NCI-H1417 treated with DMSO at 0.1 percent for 48 hours (cell line): ENCODE measurements at regions not wholly inside any gene's neighbourhood (a gene's known extent, or its start where the extent isn't known, plus 50 kb on each side); places are given as distances from the start of the nearest gene placed in this dataset.
"Not testable (repeated sequence)": the region's sequence is repeated elsewhere in the genome, so short reads cannot be mapped to it uniquely, and the experiment has no call there.

Experiments used
- DNase-seq: peaks from one replicate; lab custom pipeline; 2025; lab: John Stamatoyannopoulos, UW

DNA sequence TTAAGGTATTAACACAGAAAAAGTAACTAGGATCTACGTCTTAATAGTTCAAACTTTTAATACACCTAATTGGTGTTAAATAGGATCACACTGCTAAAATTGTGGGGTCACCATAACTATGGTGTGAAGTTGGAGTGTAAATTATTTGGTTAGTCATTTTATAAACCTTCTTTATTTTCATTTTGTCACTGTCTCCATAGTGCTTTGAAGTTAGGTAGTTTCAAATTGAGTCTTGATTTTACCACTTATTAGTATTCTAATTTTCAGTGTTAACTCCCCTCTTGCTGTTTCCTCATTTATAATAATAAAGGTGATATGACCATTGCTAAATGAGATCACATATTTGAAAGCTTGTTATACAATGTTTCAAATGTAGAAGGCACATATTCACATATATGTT, 738.1 kb upstream of the CHRM3 start:
- no peak for DNase-seq

DNA sequence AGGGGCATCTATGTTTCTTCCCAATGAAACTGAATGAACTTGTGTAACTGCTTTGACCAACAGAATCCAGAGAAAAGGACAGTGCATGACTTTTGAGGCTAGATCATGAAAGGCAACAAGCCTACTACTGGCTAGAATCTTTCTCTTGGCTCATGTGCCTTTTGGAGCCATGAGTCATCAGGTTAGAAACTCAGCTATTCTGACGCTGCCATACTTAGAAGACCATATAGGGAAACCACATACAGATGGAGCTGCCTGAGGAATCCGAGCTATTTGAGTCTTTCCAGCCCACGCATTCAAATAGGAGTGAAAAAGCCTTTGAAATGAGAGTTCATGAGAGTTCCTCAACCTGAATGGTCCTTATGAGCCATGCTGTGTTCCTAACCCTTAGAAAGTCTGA, 738.5 kb upstream of the CHRM3 start:
- DNase-seq, result no peak

DNA sequence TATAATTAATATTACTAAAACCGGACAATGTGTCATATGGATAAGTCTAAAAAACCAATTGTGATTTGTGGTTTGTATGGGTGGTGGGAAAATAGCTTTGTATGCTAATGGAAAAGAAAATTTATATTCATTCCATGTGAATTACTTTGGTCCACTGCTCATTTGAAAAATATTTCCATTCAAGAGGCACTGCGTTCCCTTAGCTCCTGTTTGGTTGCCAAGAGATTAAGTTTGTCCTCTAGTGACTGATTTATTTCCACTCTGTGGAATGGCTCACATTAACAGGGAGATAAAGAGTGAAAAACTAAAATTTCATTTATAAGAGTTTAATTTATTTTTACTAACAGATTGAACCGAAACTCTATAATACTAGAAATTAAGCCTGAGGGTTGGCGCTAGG, 744.1 kb upstream of the CHRM3 start:
- no peak for DNase-seq

DNA sequence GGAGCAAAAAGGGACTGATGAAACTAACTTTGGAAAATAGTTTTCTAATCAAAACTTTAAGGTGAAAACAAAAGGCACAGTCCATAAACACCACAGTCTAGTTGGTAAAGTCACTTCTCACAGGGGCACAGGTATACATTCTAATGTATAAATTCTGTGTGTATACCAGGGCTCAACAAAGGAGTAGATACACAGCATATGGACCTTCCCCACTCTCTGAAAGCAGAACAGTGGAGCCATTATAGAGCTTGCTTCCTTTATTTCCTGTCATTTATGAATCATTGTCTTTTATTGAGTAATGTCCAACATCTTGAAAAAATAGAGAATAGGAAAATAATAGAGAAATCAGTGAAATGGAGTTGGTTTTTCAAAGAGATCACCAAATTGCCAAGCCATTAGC, 746.5 kb upstream of the CHRM3 start:
- no peak for DNase-seq

DNA sequence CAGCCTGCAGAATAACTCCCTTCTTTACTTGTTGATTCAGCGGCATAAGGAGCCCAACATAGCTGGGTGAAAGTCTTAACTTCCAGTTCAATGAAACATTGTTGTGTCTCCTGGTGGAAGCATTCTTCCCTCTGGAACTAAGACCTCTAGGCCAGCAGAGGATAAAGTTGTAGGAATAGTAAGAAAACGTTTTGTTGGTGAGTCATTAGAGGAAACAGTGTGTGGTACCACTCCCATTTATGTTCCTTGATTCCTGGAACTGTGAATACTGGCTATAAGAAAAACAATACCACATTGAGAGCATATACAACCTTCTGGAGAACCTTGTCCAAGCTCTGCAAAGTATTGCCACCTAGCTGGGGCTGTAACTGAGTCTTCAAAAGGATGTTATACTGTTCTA, 737.4 kb upstream of the ZP4 start:
- no peak for DNase-seq

DNA sequence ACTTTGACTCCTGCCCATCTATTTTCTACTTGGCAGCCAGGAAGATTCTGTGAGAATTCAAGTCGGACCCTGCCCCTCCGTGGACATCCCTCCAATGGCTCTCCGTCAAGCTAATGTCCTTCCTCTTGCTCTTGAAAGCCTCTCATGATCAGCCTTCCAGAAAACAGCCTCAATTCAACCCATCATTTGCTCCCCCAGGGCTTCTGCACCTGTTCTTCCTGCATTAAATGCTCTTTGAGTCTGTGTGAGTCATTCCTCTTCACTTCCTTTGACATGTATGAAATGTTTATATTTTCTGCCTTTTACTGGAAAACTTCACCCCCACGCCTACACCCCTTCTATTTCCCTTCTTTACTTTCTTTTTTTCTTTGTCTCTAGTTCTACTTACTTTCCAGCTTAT, 734.1 kb upstream of the ZP4 start:
- DNase-seq, result no peak

DNA sequence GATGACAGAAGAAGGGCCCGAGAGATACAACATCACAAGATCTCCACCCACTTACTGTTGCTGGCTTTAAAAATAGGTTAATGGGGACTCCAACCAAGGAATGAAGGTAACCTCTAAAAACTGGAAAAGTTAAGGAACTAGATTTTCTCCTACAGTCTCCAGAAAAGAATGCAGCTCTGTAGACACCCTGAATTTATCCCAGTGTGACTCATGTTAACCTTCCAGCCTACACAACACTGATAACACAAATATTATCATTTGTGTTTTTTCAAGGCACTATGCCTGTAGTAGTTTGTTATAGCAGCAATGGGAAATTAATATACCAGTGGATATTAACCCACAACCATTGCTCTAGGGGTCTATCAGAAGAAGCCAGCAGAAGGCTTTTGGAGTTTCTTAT, 730.7 kb upstream of the ZP4 start:
- DNase-seq, result no peak

DNA sequence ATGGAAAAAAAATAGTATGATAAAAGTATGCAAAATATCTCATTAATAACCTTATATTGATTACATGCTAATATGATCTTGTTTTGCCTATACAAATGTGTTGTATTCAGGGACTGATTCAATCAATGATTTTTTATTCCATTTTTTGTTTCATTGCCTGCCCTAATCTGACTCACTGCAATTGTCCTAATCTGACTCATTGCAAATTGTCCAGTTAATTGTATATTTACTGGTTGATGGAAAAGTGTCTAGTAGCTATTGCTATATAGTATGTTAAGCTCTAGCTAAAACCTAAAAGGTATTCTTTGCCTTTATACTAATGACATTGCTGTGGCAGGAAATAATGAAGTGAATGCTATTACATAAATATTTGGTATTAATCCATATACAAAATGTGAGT, 728.9 kb upstream of the ZP4 start:
- DNase-seq, result no peak

DNA sequence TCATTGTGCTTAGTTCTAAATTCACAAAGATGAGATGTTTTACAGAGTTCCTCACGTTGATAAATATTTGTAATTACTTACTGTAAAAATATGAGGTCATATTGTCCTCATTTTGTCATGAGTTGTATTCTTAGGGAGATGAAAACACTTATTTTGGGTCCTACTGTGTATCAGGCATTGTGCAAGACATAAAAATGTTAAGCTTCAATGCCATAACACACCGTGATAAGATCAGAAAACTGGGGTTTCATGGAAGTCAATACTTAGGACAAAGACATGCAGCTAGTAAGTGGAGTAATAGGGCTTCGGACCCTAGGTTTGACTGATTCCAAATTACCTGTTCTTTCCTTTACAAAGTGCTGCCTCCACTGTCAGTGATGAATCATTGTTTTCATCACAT, 720.7 kb upstream of the ZP4 start:
- no peak for DNase-seq

DNA sequence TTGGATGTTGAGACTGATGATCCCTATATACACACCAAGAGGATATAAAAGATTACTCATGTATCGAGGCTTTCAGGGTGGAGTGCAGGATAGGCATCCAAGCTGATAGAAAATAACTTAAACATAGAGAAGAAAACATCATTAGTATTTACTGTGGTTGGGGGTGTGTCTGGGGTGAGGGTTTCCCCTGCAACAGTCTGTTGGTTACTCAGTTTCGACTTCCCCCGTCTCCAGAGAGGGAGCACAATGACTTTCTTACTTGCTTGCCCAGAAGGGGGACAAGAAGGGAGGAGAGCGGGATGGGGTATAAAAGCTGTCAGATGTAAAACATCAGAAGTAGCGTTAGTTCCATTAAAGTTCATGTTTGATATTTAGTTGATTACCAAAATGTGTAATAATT, 717.4 kb upstream of the ZP4 start:
- DNase-seq, result no peak

DNA sequence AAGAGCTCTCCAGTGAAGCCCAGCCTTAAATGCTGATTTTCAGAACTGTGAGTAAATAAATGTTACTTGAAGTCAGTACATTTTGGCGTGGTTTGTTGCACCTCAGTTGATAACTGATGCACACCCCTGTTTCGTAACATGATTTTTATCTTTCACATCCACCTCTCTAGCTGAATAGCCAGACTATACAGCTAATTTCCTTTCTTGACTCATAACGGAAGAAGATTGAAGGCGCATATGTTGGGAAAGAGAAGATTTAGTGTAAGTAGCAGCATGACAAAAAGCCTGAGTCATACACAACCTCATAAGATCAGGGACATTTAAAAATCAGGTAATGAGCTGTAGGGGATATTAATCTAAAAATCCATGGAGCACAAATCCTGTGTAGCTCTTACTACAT, 716.2 kb upstream of the ZP4 start:
- DNase-seq, result no peak

DNA sequence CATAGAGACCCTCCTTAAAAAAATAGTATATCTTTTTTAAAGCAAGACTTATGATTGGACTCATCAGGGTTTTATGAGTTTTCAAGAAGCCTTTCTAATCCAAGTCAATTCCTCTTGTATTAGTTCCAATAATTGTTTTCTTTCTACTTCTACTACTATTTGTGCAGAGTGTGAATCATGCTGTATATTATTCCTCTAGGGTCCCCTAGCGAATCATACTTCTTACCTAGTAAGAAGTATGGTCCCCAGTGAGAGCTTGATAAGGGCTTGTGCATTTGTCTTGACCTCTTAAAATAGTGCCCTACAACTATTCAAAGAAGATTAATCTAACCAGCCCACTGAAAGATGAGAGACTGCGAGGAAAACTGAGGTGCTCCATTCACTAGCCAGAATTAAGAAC, 715.7 kb upstream of the ZP4 start:
- DNase-seq, result no peak

DNA sequence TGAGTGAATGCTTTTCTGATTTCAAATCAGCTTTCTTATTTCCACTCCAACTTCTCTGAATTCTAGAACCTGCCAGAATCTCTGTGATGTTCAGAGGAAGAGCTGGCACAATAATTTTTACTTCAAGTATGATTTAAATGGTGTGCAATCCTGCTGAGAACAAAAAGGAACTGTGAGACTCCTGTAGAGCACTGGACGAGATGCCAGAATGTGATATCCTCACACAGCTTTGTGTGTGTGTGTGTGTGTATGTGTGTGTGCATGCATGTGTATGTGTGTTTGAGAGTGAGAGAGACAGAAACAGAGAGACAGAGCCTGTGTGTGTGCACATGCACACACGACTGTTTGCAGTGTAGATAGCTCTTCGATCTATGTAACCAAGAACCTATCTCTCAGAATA, 713.6 kb upstream of the ZP4 start:
- no peak for DNase-seq

DNA sequence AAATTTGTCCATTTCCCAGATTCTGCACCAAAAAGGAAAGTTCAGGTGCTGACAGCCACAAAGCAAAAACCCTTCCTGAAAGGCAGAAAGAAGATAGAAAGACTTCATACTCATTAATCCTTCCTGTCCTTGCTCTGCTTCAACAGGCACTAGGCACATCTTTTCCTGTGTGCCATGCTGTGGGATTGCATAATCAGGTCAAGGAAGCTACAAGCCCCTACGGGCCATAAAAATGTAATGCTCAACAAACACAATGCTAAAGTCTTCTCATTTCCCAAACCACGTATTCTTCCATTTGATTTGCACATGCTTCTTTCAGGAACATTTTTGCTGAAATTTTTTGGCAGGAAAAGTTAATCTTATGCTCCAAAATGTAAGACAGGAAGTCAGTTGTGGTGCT, 710.9 kb upstream of the ZP4 start:
- DNase-seq, result not testable (repeated sequence)

DNA sequence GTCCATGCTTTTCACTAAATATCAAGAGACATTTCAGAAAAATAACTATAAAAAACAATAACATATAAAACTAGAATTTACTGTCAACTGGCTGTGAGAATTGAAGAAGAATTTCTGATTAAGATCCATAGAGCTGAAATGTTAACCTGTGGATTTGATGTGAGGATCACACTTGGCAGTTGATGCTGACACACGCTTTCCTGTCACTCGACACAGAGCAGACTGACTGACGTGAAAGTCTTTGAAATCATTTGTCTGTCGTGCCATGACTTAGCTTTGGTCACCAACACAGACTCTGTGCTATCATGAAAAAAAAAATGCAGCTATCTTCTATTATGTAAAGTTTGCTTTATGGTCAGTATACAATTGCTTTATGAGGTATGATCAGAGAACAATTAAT, 706.0 kb upstream of the ZP4 start:
- DNase-seq, result no peak

DNA sequence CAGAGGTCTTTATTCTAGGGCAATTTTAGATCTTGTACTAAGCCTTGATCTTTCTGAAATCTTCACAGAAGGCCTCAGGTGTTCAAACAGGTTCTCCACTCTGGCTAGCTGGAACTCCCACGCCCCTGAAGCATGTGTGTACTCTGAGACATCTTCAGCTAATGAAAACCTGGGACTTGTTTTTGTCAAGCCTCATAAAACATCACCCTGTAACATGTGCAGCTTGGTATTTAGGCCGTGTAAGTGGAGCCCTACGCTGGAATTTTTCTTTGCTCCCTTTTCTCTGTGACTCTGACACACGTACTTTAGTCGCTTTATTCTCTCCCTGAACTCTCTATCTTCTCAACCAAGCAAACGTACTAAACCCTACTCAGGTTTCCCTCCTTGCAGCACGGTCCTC, 701.9 kb upstream of the ZP4 start:
- DNase-seq, result no peak

DNA sequence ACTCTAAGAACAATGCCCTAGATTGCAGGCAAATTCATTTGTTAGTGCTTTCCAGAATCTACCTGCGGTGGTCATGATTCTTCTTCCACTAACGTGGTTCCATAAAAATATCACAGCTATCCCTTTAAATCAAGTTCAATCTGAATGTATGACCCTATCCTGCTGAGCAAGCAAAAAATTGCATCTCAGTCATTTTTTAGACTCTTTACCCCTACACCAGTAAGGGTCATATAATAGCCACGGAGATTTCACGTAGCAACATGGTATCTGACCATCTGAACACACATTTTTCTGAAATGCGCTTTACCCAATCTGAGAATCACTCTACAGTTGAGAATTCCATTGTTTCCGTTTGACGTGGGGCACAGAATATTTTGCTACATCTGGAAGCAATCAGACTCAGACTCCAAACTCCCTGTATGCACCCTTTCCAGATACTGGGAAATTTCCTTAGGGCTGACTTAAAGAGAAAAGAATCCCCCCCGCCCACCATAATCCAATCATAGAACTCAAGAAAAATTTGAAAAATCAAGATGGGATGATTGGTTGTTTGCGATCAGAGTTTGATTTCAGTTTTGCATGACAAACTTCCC, 699.2 kb upstream of the ZP4 start:
- no peak for DNase-seq

DNA sequence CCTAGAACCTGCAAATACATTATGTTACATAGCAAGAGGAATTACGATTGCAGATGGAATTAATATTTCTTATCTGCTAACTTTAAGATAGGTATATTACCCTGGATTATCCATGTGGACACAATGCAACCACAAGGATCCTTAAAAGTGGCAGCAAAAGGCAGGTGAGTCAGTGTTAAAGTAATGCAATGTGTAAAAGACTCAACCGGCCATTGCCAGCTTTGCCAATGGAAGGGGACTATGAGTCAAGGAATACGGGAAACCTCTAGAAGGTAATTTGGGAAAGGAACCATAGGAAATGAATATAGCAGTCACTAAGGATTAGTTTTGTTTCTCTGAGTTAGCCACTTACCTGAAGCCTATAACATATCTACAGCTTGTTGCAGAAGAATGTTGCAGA, 692.1 kb upstream of the ZP4 start:
- DNase-seq, result no peak

DNA sequence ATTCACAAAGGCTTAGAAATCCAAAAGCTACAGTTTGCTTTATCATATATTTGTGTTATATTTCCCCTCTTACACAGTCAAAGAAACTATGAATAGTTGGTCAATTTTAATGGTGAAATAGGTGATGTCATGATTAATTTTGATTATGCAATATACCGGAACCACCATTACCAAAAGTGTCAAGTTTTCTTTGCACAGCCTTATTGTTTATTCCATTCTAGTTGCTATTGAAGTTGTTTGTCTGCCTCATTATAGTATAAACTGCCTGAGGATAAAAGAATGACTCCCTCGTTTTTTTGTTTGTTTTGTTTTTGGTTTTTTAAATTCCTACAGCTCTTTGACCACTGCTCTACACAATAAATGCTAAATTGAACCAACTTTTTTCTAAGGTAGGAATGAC, 690.6 kb upstream of the ZP4 start:
- no peak for DNase-seq

DNA sequence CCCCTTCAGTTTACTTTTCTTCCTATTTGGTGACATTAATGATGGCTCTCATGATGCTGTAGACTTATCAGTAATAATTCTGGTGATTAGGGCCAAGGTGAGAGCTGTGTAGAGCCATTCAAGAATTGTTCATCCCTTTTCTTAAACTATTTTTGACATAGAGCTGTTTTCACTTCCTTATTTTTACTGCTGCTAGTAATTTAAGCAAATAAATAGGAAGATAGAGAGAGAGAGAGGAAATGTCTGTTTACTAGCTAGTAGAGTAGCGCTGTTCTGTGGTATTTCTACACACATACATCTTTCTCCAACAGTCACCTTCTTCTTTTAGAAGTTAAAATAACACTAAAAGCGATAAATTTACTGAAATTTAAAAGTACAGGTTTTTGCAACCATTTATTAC, 678.0 kb upstream of the ZP4 start:
- DNase-seq, result no peak

DNA sequence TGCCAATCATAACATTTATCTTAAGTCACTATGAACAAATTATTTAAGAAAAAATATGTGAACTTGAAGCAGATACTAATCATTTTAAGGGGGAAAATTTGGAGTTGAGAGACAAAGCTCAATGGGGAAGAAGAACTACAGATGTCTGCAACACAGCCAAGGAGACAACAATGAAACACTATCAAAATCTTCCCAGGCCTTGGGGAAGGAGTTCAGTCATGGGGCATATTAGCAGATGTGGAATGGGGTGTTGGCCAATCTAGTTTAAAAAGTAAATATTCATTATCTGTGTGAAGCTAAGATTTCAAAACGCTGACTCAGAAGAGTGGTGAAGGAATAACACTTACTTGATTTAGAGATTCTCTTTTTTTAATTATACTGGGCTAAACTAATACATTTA, 671.6 kb upstream of the ZP4 start:
- no peak for DNase-seq

DNA sequence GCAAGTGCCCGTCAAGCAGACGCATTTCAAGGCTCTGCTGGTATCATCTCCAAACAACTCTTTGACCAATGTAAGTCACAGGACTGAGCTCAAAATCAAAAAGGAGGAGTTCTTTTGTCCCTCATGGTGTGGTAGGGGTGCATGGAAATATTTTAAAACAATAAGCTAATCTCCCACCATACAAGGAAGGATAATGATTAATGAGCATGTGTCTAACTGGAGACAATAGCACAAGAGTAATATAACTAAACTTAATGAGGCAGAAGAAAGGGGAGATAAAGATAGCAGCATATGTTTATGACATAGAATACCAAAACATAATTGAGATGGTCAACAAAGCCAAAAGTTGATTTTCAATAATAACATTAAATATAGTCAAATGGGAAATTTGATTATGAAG, 668.0 kb upstream of the ZP4 start:
- no peak for DNase-seq

DNA sequence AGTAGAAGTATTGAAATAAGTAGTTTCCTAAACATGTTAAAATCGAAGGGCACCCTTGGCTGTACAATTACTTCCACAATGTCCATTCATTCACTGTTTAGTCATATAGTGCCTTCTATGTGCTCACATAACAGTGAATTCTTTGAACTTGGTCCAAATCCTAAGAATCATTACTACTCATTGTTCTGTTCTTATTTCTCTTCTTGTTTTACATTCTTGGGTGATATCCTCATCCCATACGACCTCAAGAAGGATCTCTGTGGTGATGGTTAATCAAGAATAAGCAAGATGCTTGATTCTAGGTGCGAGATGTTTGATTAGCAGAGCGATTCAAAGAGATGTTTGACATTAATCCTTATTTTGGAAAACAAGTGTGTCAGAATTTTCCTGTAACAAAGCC, 667.4 kb upstream of the ZP4 start:
- no peak for DNase-seq

DNA sequence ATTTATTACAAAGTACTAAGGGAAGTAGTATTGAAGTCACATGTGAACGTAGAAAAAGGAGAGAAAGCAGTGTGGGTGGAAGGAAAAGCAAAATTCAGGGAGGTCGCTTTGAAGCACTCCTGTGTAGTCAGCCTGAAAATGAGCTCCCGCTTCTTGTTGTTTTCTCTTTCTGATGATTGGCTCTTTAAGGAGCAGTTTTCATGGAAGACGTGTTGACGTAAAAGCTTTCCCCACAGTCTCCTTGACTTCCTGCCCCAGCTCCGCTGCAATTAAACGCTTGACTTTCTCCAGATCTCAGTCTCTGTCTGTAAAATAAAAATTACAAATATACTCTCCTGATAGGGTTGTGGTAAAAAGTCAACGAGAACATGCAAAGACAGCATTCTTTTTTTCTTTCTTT, 661.5 kb upstream of the ZP4 start:
- no peak for DNase-seq

DNA sequence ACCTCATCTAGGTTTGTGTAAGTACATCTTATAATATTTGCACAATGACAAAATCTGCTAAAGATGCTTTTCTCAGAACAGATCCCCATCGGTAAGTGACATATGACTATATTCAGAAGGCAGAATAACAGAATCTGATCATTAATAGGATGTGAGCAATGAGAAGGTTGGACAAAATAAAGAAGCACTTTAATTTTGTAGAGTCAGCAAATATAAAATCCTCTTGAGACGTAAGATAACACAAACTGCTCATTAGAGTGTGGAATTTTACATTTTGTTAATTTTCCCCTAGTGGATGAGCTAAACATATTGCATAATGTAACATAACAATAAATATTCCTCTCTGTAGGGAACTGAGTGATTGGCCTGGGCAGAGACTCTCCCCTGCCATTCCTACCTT, 658.4 kb upstream of the ZP4 start:
- DNase-seq, result no peak
